ENCODE measurements at regions not wholly inside any gene's neighbourhood (a gene's known extent, or its start where the extent isn't known, plus 50 kb on each side); places are given as distances from the start of the nearest gene placed in this dataset.
A peak's percentile ranks its signal among the peaks of the same experiment; 100 is the strongest.

- peak in 2 of 5 donors; percentile 14 to 15 for DNase-seq
These were observed 90.6 kb upstream of the BHLHE23 start for GRCh38 chr20:63097336-63097831.

GRCh38 chr20:63096681-63097335 lies 90.0 kb upstream of the BHLHE23 start:
- H3K4me1 ChIP-seq, result peaks cover 0 to 2% (median 0%) of the 10 kb centered on the region in 12 donors
- H3K36me3 ChIP-seq, result no peaks in the 10 kb centered on the region
- DNase-seq (peak in 2 of 5 donors; percentile 2 to 7), ATAC-seq (peak in 1 of 4 donors; percentile 12)
- 68 to 76% (median 71%) methylated on average over 9 to 13 of the region's 13 CpGs for WGBS, 4 donors
- H3K4me3 ChIP-seq, result no peak overlapping the region
- H3K9me3 ChIP-seq, result no peaks in the 10 kb centered on the region
- intact Hi-C loops (cut with DNase I), result no loop called here
- H3K27ac ChIP-seq, result no peak overlapping the region
- H3K27me3 ChIP-seq, result peaks cover 4 to 84% (median 16%) of the 10 kb centered on the region in 9 donors
- TF ChIP-seq POLR2A (IDR thresholded peaks at IDR 0.05), result no peak
- TF ChIP-seq, protein P1, sequence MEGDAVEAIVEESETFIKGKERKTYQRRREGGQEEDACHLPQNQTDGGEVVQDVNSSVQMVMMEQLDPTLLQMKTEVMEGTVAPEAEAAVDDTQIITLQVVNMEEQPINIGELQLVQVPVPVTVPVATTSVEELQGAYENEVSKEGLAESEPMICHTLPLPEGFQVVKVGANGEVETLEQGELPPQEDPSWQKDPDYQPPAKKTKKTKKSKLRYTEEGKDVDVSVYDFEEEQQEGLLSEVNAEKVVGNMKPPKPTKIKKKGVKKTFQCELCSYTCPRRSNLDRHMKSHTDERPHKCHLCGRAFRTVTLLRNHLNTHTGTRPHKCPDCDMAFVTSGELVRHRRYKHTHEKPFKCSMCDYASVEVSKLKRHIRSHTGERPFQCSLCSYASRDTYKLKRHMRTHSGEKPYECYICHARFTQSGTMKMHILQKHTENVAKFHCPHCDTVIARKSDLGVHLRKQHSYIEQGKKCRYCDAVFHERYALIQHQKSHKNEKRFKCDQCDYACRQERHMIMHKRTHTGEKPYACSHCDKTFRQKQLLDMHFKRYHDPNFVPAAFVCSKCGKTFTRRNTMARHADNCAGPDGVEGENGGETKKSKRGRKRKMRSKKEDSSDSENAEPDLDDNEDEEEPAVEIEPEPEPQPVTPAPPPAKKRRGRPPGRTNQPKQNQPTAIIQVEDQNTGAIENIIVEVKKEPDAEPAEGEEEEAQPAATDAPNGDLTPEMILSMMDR (IDR thresholded peaks at IDR 0.05), result no peak

More at GRCh38 chr20:63097336-63097831, 90.6 kb upstream of the BHLHE23 start:
- no peak for ATAC-seq
- H3K27ac ChIP-seq, result no peak overlapping the region
- no peaks in the 10 kb centered on the region for H3K36me3 ChIP-seq
- TF ChIP-seq, protein P1 (IDR thresholded peaks at IDR 0.05), result no peak
- no peak for TF ChIP-seq POLR2A (IDR thresholded peaks at IDR 0.05)
- intact Hi-C loops (cut with DNase I), result no loop called here
- WGBS, 4 donors, result 67 to 71% (median 68%) methylated on average over 20 to 21 of the region's 21 CpGs
- peaks cover 0 to 78% (median 15%) of the 10 kb centered on the region in 9 donors for H3K27me3 ChIP-seq
- no peak overlapping the region for H3K4me3 ChIP-seq
- H3K9me3 ChIP-seq, result no peaks in the 10 kb centered on the region
- H3K4me1 ChIP-seq, result peaks cover 0 to 8% (median 0%) of the 10 kb centered on the region in 12 donors

GRCh38 chr20:63095718-63096654 lies 89.2 kb upstream of the BHLHE23 start:
- Histone ChIP-seq H3K36me3 (no peaks in the 10 kb centered on the region), H3K9me3 (no peaks in the 10 kb centered on the region), H3K4me3 (no peak overlapping the region), H3K4me1 (no peaks in the 10 kb centered on the region), H3K27ac (no peak overlapping the region), H3K27me3 (peaks cover 5 to 90% (median 24%) of the 10 kb centered on the region in 9 donors)
- intact Hi-C loops (cut with DNase I), result no loop called here
- ATAC-seq (no peak), DNase-seq (peak in 3 of 5 donors; percentile 11 to 50 (median 13))
- WGBS, 4 donors, result 71 to 78% (median 77%) methylated on average over 18 to 21 of the region's 21 CpGs
- TF ChIP-seq, protein P1 (IDR thresholded peaks at IDR 0.05), result no peak
- no peak for TF ChIP-seq POLR2A (IDR thresholded peaks at IDR 0.05)
